GM18520 (cell line): ENCODE measurements at regions not wholly inside any gene's neighbourhood (a gene's known extent, or its start where the extent isn't known, plus 50 kb on each side); places are given as distances from the start of the nearest gene placed in this dataset.
"Not testable (repeated sequence)": the region's sequence is repeated elsewhere in the genome, so short reads cannot be mapped to it uniquely, and the experiment has no call there.

ENCODE experiments used
- ATAC-seq: cut with Tn5 transposase; IDR thresholded peaks from one replicate; pipeline ENCODE4 v1.9.1; 2021; ENCODE audit not compliant: unreplicated experiment

DNA sequence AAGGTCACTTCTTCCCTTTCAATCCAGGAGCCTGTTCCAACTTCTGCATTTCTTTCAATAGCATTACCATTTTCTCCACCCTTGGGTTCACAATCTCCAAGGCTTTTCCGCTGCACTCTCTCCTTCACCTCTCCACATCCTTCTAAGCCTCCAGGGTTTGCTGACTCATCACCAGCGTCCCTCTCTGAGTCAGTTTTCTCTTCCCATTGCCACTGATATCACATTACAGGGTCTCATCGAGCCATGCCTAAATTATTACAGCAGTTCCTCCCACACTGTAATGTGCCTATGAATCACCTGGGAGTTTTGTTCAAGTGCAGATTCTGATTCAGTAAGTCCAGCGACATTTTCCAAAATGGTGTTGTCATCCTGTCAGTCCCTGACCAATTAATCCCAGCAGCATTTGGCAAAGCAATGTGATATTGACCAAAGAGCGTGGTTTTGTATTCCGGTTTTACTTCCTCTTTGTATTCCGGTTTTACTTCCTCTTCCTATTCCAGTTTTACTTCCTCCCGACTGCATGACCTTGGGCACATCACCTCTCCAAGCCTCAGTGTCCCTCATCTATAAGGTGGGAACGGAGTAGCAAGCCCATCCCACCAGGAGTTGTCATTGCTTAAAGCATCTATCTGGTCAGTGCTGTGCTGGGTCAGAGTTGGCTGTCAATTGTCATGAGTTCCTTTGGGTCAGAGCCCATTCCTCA is 208.3 kb upstream of the NBPF12 start:
- ATAC-seq, result not testable (repeated sequence)

DNA sequence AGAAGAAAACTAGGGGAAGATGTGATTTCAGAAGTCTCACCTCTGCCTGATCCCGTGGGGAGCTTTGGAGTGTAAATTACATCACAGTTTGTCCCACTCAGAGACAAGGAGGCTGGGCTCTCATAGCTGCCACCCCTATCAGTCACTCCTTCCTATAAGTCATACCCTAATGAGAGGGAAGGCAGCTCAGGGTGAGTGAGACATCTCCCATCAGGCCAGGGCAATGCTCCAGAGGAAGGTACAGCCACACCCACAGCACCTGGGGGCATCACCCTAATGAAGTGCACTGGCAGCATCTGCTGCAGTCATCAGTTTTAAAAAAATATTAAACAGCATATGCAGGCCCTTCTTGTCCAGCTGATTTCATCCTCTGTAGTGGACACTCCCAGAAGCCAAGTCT is 223.1 kb upstream of the NBPF12 start:
- not testable (repeated sequence) for ATAC-seq

DNA sequence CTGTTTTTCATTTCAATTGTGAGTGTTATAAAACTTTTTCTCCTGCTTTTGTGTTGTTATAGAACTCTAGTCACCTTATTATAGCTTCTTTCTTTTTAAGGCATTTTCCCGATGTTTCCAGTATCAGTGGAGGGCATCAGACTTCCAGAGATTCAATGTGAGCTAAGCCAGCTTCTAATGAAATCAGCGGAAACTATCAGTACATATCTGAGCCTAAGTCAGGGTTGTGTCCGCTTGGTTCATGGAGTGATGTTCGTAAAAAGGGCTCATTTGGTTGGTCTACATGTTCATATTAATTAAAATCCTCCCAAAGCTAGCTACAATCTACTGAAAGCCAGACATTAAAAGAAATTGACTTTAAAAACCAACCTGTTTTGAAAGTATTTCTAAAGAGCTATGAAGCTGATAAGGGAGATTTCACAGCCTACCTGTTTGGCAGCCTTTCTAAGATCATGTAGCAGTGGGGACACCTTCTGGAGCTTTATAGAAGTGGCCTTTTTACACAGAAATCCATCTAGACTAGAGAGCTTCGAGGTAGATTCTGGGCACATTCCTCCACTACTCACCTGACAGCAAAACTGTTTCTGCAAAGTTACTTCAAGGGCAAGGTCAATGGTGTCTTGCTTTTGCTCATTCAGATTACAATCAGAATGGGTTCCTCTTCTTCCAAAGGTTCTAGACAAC is 227.1 kb upstream of the NBPF12 start:
- not testable (repeated sequence) for ATAC-seq

DNA sequence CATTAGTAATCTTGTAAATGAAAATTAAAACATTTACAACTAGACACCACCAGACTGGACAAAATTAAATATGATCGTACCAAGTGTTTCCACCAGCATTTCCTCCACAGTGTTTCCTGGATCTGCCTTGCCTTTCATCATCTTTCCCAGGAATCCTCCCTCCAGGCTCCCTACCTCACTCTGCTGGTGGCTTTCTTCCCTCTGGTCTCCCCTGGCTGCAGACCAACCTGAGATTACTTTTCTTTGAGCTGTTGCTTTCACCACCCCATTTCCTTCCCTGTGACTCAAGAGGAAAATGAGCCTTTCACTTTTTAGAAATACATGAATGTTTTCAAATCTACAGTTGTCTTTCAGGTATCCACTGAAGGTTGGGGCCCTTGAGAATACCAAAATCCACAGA is 228.8 kb upstream of the NBPF12 start:
- not testable (repeated sequence) for ATAC-seq

DNA sequence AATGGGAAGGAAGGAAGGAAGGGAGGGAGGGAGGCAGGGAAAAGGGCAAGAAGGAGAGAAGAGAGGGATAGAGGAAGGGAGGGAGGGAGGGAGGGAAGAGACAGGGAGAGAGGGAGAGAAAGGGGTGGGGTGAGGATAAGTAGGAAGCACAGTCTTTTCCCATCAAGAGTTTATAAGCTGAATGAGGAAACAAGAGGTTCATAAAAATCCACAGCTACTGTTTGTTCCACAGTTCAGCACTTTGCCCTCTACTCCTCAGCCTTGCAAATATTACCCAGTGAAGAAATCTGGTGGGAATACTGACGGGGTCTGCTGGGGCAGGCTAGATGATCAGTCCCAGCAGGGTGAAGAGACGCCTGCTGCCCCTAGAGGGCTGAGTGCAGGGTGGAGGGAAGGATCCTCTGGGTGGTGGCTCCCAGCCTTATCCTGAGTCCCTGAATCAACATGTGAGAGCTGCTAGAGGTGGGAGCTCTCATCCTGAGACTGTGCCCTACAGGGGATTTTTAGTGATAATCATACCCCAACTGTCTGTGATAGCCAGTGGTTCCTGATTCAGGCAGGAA is 233.9 kb upstream of the NBPF12 start:
- ATAC-seq, result not testable (repeated sequence)

DNA sequence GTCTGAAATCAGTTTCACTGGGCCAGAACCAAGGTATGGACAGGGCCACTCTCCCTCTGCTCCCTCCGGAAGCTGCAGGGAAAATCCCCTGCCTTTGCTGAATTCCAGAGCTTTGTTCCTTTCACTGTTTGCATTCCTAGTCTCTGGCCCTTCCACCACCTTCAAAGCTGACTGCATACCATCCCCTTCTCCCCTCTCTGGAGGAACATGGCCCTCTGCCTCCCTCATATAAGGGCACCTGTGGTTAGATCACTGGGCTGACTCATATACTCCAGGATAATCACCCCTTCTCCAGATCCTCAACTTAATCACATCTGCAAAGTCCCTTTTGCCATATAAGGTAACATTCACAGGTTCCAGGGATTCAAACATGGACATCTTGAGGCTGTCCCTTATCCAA is 236.8 kb upstream of the NBPF12 start:
- not testable (repeated sequence) for ATAC-seq

DNA sequence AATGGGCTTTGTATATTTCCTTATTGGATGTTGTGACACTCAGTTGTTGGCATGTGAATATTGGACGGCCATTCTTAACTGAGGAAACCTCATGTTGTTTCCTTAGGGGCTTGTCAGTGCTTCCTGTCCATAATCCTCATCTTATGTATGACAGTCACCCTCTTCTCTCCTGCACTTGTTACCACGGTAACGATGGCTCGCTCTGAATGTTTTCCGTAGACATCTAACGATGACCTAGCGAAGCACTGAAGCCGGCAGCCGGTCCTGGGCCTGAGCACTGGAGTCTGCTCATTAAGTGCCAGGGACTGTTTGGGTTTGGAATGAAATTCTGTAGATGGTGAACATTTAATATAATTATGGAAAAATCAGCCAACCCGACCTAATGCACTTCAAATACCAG is 242.7 kb upstream of the NBPF12 start:
- ATAC-seq, result not testable (repeated sequence)

DNA sequence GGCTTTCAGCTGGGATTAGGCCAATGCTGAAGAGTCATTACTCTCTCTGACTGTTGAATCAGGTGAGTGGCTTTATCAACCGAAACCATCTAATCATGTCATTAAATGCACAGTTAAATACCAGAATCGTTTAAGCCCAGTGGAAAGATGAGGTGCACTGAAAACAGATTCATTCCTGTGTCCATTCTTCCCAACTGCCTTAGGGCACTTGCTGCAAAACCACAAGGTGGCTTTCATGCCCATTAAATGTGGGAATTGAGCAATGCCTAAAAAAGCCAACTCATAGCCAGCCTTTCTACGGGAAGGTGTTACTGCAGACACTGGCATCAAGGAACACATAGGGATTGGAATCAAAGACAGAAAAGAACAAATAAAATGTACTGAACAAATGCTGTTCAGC is 246.3 kb upstream of the NBPF12 start:
- not testable (repeated sequence) for ATAC-seq

DNA sequence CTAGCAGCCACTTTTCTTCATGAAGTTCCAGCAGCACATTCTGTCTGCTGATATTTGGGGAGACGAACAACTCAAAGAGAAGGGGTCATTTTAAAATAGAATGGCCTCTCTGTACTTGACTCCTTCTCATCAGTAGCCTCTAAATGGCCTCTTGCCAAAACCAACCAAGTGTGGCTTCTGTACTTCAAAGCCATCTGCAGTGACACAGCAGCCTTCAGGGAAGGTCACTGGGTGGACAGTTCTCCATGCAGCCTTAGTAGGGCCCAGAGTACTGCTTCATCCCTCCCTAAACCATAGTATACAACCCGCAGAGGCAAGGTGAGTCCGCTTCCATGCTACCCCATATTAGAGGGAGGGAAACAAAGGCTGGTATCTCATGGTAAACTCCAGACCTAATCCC is 249.2 kb upstream of the NBPF12 start:
- not testable (repeated sequence) for ATAC-seq

DNA sequence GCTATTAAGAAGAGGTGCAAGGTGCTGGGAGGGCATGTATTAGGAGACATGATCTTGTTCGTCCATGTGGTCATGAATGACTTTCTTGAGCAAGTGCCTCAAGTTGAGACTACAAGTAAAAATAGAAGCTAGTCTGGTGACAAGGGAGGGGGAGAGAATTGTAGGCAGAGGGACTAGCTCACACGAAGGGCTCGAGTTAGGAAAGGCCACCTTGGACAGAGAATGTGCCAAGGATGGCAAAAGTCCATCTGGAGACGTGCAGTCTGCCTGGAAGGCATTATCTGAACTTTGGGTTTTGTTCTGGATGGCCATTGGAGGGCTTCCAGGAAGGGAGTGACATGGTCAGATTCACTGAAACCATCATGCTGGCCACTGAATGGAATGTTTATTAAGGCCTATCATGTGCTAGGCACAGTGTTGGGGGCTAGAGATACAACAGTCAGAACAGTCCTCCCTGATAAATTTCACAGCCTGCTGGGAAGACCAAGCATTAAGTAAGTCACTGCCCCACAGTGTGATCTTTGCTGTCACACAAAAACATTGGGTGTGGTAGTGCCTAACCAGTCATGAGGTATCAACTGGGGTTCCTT is 251.3 kb upstream of the NBPF12 start:
- ATAC-seq, result not testable (repeated sequence)

DNA sequence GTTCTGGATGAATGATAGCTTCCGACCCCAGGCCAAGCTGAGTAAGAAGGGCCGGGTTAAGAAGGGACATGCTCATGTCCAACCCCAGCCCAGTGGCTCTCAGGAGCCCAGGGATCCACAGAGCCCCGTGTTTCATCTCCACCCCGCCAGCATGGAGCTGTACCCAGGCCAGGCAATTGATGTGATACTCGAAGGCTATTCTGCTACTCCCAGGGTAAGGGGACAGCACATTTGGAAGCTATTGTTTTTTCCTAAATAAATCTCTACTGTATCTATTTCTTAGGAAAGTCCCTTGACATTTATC is 255.0 kb upstream of the NBPF12 start:
- not testable (repeated sequence) for ATAC-seq

DNA sequence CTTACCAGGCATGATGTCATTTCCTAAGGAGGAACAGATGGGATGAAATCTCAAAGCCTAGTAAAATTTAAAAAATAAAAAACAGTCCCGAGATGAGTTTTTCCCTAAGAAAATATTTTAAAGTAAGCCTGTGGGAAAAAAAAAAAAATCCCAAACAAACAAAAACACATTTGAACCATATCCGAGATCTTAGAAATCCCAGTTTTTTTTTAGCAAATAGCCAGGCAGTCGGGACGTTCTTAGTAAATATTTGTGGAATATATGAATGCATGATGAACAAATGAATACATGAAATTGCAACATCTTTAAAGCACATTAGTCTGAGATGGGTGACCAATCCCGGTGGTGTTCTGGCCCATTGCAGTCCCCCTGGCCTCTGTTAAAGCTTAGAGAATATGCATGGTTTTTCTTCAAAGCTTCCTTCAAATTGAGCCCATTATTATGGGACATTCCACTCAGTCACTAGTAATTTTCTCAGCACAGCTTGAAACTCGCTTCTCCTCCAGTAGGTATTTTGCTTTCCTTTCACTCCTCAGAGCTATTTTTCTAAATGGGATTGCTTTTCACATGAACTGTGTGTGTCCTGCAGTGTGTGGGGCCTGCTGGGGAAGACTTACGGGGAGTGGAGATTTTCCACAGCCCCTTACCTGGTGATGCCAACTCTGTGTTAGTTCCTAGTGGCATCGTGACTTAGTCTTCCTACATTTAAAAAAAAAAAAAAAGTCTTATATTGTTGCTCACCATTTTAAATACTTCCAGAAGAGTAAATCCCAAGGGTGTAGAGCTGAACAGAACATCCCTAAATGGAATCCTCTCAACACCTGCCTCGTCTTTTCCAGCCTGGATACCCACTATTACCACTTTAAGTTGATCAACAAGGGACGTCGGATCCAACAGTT is 255.6 kb upstream of the NBPF12 start:
- not testable (repeated sequence) for ATAC-seq

DNA sequence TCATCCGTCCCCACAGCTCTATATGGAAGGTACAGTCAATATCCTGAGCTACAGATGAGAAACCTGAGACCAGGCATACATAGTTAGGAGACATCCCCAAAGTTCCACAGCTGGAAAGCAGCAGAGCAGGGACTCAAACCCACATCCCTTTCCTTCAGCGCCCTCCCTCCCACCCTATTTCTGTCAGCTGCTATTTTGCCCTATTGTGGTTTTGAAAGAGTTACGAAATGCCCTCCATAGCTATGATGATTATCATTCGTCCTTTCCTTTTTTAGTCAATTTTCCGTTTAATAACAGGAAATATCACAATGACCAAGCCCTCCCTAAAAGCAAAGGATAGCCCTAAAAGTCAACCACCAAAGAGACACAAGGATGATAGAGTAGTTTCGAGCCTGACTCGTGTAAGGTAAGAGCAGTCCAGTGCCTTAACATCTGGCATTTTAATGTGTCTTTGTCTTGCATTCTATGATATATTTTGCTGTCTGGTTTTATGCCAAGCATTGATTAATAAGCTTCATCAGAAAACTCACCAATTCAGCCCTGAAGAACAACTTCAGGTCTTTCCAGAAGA is 264.3 kb upstream of the NBPF12 start:
- ATAC-seq, result not testable (repeated sequence)

DNA sequence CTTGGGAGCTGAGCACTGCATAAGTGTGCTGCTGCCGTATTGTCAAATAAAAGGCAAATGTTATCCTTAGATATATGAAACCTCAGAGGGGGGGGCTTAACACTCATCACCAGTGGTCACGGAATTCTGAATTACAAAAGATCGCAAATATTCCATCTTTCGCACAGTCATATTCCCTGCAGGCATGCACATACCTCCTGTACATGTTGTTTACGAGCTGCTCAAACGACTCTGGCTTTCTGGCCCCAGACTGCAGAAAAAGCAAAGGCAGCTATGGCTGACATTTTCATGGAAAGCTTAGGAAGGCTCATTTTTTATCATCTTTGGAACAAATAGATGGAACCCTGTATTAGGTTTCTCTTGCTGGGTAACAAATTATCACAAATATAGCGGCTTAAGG is 265.5 kb upstream of the NBPF12 start:
- not testable (repeated sequence) for ATAC-seq

DNA sequence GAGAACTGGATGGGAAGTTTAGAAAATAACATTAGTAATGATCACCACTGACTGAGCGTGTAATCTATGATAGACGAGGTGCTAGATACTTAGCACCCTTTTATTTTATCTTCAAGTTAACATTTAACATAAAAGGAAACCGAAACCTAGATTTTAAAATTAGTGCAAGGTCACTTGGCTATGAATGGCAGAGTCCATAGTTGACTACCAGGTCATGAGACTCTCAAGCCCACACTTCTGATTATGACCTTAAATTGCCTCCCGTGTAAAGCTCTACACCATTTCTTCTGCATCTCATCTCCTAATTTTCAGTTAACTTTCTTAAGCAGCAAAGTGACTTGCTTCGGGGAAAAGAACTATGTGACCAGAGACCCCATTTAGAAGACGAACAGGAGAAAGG is 266.5 kb upstream of the NBPF12 start:
- not testable (repeated sequence) for ATAC-seq

DNA sequence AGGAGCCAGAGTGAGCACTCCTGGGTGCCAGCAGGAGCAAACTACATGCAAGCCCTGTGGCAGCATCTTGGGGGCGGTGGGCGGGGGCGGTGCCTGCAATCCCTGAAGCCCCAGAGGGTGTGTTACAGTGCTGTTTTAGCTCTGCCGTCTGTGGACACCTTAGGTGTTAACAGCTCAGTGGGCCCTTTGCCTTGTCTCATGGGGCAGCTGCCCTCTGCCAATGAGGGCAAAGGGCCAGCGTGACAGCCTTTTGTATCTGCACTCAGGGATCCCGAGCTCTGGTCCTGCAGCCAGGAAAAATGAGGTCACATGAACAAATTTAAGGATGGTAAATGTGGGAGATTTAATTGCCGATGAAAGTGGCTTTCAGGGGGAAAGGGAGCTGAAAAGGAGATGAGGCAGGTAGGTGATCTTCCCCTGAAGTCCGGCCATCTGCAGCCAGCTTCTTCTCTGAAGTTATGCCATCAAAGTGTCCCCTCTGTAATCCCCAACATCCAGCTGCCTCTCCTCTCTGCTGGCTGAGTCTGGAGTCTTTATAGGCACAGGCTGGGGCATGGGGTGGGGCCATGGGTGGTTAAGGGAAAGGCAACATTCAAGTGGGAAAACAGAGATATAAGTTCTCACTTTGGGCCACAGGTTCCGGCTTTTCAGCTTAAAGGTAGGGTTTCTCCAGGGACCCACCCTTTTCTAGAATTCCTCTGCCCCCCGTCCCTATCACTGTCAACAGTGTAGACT is 267.1 kb upstream of the NBPF12 start:
- not testable (repeated sequence) for ATAC-seq

DNA sequence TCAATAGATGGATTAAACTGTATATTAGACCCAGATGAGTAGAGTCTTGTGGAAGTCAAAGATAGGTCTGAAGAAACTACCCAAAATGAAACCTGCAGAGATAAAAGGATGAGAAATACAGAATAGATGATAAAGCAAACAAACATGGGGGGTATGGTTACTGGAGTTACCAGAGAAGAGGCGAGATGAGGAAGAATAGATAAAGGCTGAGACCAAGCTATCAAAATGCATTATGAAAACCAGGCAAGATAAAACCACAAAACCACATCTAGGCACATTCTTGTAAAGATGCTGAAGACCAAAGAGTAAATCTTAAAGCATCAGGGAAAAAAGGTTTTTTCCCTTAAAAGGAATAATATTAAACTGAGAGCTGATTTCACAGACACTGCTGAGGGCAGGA is 271.8 kb upstream of the NBPF12 start:
- not testable (repeated sequence) for ATAC-seq

DNA sequence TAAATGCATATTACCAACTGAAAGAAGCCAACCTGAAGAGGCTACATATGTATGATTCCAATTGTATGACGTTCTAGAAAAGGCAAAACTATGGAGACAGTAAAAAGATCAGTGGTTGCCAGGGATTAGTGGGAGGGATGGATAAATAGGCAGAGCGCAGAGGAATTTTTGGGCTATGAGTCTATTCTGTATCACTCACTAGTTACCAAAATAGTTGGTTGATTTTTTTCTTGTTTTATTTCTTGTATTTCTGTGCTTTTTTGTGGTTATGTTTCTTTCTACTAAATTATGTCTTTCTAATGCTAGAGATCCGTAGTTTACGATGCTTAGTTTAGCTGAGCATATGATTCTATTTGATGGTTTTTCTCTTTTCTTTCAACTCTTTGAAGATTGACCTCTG is 277.9 kb upstream of the NBPF12 start:
- ATAC-seq, result not testable (repeated sequence)

DNA sequence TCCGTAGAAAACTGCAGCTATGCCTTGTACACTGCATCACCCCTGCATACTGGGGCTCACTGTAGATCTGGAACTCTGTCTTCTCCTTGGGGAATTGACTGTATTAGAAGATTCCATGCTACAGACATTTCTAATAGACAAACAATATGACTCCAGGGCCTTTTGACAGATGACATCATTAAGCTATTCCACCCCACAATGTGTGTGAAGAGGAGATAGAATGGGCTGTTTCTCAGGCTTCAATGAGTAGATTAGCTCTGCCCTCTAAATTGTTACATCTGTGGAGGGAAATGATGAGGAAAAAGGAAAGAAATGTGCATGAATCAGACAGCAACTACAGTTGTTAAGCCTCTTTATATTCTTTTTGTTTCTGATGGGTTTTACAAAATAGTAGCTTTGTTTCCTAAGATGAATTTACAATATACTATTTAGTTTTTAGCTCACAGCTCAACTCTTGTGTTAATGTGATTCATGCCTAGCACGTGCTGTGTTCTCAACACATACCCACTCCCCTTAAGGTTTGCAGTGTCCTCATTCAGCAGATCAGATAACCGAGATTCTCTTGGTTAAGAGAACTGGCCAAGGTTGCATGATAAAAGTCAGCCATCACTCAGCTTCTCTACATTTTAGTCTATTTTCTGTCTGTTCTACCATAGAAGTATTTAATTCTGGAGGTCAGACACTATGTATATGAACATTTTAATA is 281.6 kb upstream of the NBPF12 start:
- not testable (repeated sequence) for ATAC-seq
